B cell (primary cell): ENCODE measurements at regions not wholly inside any gene's neighbourhood (a gene's known extent, or its start where the extent isn't known, plus 50 kb on each side); places are given as distances from the start of the nearest gene placed in this dataset.

ENCODE experiments used
- EZH2 ChIP-seq: IDR thresholded peaks from 2 replicates; pipeline ENCODE4 v1.6.1; 2012; ENCODE audit warnings: borderline replicate concordance, low read depth, mild to moderate bottlenecking, moderate library complexity, low read length; ENCODE audit not compliant: insufficient read depth, poor library complexity, severe bottlenecking
- TF ChIP-seq, protein P1 (sequence below): fragments of 200-600 bp; IDR thresholded peaks from one replicate; pipeline ENCODE4 v1.8.0; 2022; ENCODE audit warnings: antibody characterized with exemption, mild to moderate bottlenecking

DNA sequence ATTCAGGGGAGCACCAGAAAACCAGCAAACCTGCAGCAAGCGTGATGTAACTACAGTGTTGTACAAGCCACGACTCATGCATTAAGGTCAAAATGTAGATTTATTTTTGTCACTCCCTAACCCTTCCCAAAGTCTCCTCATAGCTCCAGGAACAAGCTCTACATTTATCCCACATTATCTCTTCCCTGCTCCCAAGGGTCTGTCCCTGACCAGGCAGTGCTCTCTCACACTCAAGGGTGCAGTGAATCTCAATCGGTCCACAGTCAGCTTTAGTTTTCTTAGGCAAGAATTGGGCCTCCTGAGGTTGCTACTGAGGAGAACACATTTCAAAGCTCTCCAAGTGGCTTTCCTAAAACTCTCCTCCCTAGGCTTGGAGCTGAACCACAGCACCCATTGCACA lies 219.4 kb downstream of the NHLRC3 start:
- TF ChIP-seq, protein P1, sequence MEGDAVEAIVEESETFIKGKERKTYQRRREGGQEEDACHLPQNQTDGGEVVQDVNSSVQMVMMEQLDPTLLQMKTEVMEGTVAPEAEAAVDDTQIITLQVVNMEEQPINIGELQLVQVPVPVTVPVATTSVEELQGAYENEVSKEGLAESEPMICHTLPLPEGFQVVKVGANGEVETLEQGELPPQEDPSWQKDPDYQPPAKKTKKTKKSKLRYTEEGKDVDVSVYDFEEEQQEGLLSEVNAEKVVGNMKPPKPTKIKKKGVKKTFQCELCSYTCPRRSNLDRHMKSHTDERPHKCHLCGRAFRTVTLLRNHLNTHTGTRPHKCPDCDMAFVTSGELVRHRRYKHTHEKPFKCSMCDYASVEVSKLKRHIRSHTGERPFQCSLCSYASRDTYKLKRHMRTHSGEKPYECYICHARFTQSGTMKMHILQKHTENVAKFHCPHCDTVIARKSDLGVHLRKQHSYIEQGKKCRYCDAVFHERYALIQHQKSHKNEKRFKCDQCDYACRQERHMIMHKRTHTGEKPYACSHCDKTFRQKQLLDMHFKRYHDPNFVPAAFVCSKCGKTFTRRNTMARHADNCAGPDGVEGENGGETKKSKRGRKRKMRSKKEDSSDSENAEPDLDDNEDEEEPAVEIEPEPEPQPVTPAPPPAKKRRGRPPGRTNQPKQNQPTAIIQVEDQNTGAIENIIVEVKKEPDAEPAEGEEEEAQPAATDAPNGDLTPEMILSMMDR = no peak
- TF ChIP-seq EZH2 = no peak
